HT-29 (cell line): ENCODE measurements at regions not wholly inside any gene's neighbourhood (a gene's known extent, or its start where the extent isn't known, plus 50 kb on each side); places are given as distances from the start of the nearest gene placed in this dataset. TPM values are rescaled to one million over a fixed set of nuclear protein-coding genes. Genes with fewer than 3 reads are reported as not detected.

ENCODE experiments used
- DNase-seq: peaks from one replicate; pipeline ENCODE4 v3.0.0-alpha.2; 2015; ENCODE audit warnings: low spot score
- small RNA-seq: library from RNA; depleted of rRNA; stranded (forward); fragments of <200 nt; gene quantifications from one replicate; pipeline ENCODE3, GENCODE V24; 2014

DNA sequence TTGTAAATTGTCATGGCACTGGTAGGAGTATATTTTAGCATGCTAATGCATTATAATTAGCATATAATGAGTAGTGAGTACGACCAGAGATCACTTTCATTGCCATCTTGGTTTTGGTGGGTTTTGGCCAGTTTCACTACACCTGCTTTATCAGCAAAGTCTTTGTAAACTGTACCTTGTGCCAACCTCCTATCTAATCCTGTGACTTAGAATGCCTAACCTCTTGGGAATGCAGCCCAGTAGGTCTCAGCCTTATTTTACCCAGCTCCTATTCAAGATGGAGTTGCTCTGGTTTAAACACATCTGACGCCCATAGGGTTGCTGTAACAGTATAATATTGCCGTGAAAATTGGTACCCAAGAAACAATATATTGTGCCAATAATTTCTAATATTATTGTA, 159.4 kb downstream of the MAGEB5 start:
- DNase-seq, result no peak

DNA sequence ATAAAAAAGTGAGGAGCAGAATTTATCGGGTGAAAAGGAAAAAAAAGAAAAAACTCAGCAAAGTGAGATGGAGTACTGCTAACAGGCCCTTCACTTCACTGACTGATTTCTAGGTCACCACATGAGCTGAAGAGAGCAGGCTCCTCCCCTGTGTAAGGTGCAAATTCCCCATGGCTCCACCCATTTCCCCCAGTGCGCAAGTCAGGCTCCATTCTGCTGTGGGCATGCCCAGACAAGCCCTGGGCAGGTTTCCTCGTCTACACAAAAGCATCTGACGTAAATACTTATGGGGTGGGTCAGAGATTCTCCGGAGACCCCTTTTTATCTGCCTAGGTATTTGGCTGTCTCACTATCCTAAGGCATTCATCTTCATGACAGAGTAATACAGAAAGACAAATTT, 157.9 kb downstream of the MAGEB5 start:
- no peak for DNase-seq

DNA sequence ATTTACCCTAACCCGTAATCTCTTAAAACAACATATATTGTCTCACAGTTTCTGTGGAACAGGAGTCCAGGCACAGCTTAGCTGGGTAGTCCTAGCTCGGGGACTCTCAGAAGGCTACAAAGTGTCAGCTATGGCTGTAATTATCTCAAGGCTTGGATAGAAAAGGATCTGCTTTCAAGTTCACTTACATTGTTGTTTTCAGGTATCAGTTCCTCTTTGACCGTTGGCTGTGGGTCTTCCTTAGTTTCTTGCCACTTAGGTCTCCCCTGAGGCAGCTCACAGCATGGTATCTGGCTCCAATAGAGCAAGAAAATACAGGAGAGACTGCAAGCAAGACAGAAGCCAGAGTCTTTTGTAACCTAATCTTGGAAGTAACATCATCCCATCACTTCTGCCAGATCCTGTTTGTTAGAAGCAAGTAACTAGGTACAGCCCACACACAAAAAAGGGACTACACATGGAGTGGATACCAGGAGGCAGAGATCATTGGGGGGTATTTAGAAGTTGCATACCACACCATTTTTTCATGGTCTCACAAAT, 137.0 kb downstream of the MAGEB5 start:
- DNase-seq, result no peak

DNA sequence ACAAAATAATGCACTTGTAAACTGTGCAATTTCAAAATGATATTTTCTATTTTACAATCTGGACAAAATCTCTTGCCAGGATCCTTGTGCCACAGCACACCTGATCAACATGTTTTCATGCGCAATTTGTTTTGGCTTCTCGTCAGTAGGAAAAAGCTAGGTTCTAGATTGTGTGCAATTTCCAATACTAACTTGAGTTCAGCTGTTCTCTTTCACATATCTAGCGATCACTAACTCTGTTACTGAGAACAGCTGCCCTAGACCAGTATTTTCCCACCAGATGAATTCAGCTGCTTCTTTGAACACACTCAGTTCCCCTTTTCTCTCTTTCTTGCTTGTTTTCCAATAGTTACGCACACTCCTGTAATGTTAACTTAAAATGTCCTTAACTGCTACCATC, 131.2 kb downstream of the MAGEB5 start:
- DNase-seq, result no peak

DNA sequence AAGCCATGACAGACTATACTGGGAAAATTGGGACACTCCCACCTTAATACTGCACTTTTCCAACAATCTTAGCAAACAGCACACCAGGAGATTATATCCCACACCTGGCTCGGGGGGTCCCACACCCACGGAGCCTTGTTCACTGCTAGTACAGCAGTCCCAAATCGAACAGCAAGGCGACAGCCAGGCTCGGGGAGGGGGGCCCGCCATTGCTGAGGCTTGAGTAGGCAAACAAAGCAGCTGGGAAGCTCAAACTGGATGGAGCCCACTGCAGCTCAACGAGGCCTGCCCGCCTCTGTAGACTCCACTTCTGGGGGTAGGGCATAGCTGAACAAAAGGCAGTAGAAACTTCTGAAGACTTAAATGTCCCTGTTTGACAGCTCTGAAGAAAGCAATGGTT, 118.3 kb downstream of the MAGEB5 start:
- DNase-seq, result no peak

DNA sequence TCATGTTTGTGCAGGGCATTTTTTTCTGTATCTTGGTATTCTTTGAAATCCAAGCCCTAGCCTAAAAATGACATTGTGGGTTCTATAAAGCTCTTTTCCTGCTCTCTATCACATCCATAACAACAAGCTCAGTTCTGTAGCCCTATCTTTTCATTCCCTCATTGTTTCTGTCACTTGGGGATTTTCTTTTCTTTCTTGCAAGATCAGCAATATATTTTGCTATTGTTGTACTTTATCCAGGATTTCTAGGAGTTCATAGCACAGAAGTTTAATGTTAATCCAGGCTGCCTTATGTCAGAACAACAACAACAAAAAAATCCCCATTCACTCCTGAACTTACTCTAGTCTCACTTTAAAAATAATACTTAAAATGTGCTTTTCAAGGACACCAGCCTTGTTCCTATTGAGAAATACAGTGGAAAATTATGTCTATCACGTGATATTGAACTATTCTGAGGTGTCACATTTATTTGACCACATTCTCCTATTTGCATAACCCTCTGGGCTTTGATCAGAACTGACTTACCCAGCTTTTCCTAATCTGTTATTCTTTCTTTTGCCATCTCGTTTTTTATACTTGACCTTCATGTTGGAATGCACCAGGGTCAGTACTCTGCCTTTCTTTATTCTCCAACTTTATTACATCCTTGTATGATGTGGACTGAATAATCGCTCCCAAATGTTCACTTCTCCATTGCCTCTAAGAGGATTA, 112.8 kb downstream of the MAGEB5 start:
- no peak for DNase-seq

DNA sequence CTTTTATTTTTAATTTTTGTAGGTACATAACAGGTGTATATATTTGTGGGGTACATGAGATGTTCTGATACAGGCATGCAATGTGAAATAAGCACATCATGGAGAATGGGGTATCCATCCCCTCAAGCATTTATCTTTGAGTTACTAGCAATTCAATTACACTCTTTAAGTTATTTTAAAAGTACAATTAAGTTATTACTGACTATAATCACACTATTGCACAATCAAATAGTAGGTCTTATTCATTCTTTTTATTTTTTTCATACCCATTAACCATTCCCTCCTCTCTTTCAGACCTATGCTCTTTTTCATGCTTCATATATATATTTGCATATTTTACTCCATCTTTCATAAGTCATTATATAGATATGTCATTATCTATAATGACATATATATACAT, 93.3 kb downstream of the MAGEB5 start:
- no peak for DNase-seq

DNA sequence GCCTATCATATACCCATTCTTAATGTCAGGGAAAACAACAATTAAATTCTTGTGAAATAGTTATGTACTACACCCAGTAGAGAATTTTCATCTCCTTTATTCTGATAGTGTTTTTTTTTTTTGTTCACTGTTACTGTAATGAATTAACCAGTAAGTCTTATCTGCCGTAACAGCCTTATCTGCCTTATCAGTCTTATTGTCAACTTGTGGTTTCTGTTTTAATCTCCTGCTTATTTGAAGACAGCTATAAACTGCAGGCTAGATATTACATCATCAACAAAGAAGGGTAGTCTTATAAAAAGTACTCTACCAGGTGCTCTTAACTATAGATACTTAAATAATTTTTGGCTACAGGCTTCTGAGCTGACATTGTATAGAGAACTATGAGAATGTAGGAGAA, 79.5 kb downstream of the MAGEB5 start:
- no peak for DNase-seq

DNA sequence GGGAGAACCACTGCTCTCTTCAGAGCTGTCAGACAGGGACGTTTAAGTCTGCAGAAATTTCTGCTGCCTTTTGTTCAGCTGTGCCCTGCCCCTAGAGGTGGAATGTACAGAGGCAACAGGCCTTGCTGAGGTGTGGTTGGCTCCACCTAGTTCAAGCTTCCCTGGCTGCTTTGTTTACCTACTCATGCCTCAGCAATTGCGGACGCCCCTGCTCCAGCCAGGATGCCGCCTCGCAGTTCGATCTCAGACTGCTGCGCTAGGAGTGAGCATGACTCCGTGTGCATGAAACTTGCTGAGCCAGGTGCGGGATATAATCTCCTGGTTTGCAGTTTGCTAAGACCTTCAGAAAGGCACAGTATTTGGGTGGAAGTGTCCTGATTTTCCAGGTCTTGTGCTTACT, 70.9 kb downstream of the MAGEB5 start:
- no peak for DNase-seq

Small RNA genes in the stretch of these regions (small RNA-seq; reads per million reads assigned to genes)
- gene AC005345.1 (not detected), gene RF00019 (not detected), gene RNU1-142P (not detected)
